Gastrocnemius medialis (tissue), 4 donors: ENCODE measurements at regions not wholly inside any gene's neighbourhood (a gene's known extent, or its start where the extent isn't known, plus 50 kb on each side); places are given as distances from the start of the nearest gene placed in this dataset.
A peak's percentile ranks its signal among the peaks of the same experiment; 100 is the strongest.

Experiments used
- ATAC-seq, 2 donors: fragments of 150-250 bp; one replicate each; pipeline ENCODE4 v1.9.1; 2016
- DNase-seq, 2 donors: peaks; one replicate each; pipeline ENCODE4 v3.0.0-alpha.2; 2019
- H3K27ac ChIP-seq, 4 donors: fragments of 200-600 bp; sonication (generic); 1 replicate in 1 of 4; 2 replicates in 3 of 4; pipeline ENCODE4 v1.5.1; 2016 to 2018; ENCODE audit warnings: mild to moderate bottlenecking in 2 of 4, moderate library complexity in 1 of 4
- H3K27me3 ChIP-seq, 3 donors: fragments of 200-600 bp; sonication (generic) in 2 of 3; 1 replicate in 1 of 3; 2 replicates in 2 of 3; pipeline versions ENCODE4 v1.5.1 to v1.6.0; 2016 to 2019; ENCODE audit warnings: mild to moderate bottlenecking in 1 of 3, moderate library complexity in 1 of 3
- H3K36me3 ChIP-seq, 2 donors: fragments of 200-600 bp; sonication (generic) in 1 of 2; one replicate each; pipeline ENCODE4 v1.5.1; 2017 to 2018
- H3K4me1 ChIP-seq, 2 donors: fragments of 200-600 bp; sonication (generic) in 1 of 2; one replicate each; pipeline ENCODE4 v1.5.1; 2016 to 2017; ENCODE audit warnings: mild to moderate bottlenecking in 2 of 2
- H3K4me3 ChIP-seq, 4 donors: fragments of 200-600 bp; sonication (generic) in 3 of 4; 1 replicate in 1 of 4; 2 replicates in 3 of 4; pipeline ENCODE4 v1.5.1; 2016 to 2019; ENCODE audit warnings: mild to moderate bottlenecking in 2 of 4
- H3K9me3 ChIP-seq, 3 donors: fragments of 200-600 bp; sonication (generic) in 2 of 3; 1 replicate in 1 of 3; 2 replicates in 2 of 3; pipeline ENCODE4 v1.5.1; 2016 to 2019
- CTCF ChIP-seq, 5 experiments: fragments of 450-650 bp in 3 of 5; fragments of 200-600 bp in 2 of 5; sonication (generic) in 2 of 5; IDR thresholded peaks in 4 of 5; conservative IDR thresholded peaks in 1 of 5; 1 replicate in 4 of 5; 2 replicates in 1 of 5; pipeline ENCODE4 v1.5.1; 2016 to 2019; ENCODE audit warnings: antibody characterized with exemption in 5 of 5, mild to moderate bottlenecking in 3 of 5, moderate library complexity in 3 of 5
- POLR2A ChIP-seq, 2 donors: fragments of 450-650 bp; IDR thresholded peaks; one replicate each; pipeline ENCODE4 v1.6.1; 2017; ENCODE audit warnings: antibody characterized with exemption in 2 of 2, mild to moderate bottlenecking in 2 of 2, moderate library complexity in 2 of 2
- in situ Hi-C, 4 donors: fragments of 200-750 bp; cut with MboI; loops; one replicate each; pipeline versions ENCODE4 v1.15.0 to v1.8.0; 2017; ENCODE audit warnings: low sequenced_read_pairs in 4 of 4
- intact Hi-C: fragments of 100-400 bp; cut with DNase I; formaldehyde crosslinking; loops from one replicate; pipeline ENCODE4 v1.15.1; 2023; ENCODE audit warnings: low total_unique reads

- in situ Hi-C loops (no loop called here), intact Hi-C loops (no loop called here)
- H3K4me3 ChIP-seq: no peak overlapping the region
- no peaks in the 10 kb centered on the region for H3K4me1 ChIP-seq
- DNase-seq (no peak), ATAC-seq (no peak)
- H3K27ac ChIP-seq: no peak overlapping the region
- H3K36me3 ChIP-seq: no peaks in the 10 kb centered on the region
- H3K9me3 ChIP-seq: no peaks in the 10 kb centered on the region
- H3K27me3 ChIP-seq: no peaks in the 10 kb centered on the region
- TF ChIP-seq POLR2A (IDR thresholded peaks at IDR 0.05) (no peak), CTCF (IDR thresholded peaks at IDR 0.05 in 4 of 5, conservative IDR thresholded peaks at IDR 0.05 in 1 of 5) (no peak)
Observed at GRCh38 chrX:45794323-45794994, 593.8 kb upstream of the DIPK2B start.

GRCh38 chrX:45788941-45789348, 588.3 kb upstream of the DIPK2B start:
- H3K4me1 ChIP-seq: no peaks in the 10 kb centered on the region

GRCh38 chrX:45788315-45788714, 587.6 kb upstream of the DIPK2B start:
- Histone ChIP-seq H3K9me3 (no peaks in the 10 kb centered on the region), H3K4me1 (no peaks in the 10 kb centered on the region), H3K27ac (peak overlapping the region in 2 of 4 donors; percentile 47 to 52), H3K27me3 (peaks cover 0 to 4% (median 0%) of the 10 kb centered on the region in 3 donors), H3K4me3 (no peak overlapping the region), H3K36me3 (no peaks in the 10 kb centered on the region)
- TF ChIP-seq POLR2A (IDR thresholded peaks at IDR 0.05) (no peak), CTCF (IDR thresholded peaks at IDR 0.05 in 4 of 5, conservative IDR thresholded peaks at IDR 0.05 in 1 of 5) (no peak)
- DNase-seq: no peak
- in situ Hi-C loops: no loop called here
- intact Hi-C loops: no loop called here
- no peak for ATAC-seq

More at GRCh38 chrX:45788941-45789348, 588.3 kb upstream of the DIPK2B start:
- in situ Hi-C loops: no loop called here
- intact Hi-C loops: no loop called here
- H3K36me3 ChIP-seq: no peaks in the 10 kb centered on the region
- no peak overlapping the region for H3K4me3 ChIP-seq
- H3K9me3 ChIP-seq: no peaks in the 10 kb centered on the region
- peak; percentile 42 to 70 for ATAC-seq
- TF ChIP-seq CTCF (IDR thresholded peaks at IDR 0.05 in 4 of 5, conservative IDR thresholded peaks at IDR 0.05 in 1 of 5): no peak
- TF ChIP-seq POLR2A (IDR thresholded peaks at IDR 0.05): peak in 1 of 2 donors; percentile 0
- H3K27me3 ChIP-seq: peaks cover 0 to 4% (median 0%) of the 10 kb centered on the region in 3 donors
- peak in 1 of 2 donors; percentile 12 for DNase-seq
- H3K27ac ChIP-seq: peak overlapping the region in 3 of 4 donors; percentile 6 to 52 (median 47)

- Histone ChIP-seq H3K27ac (no peak overlapping the region), H3K27me3 (peaks cover 0 to 4% (median 0%) of the 10 kb centered on the region in 3 donors), H3K4me1 (no peaks in the 10 kb centered on the region), H3K4me3 (no peak overlapping the region), H3K36me3 (no peaks in the 10 kb centered on the region), H3K9me3 (no peaks in the 10 kb centered on the region)
- DNase-seq (no peak), ATAC-seq (no peak)
- TF ChIP-seq CTCF (IDR thresholded peaks at IDR 0.05 in 4 of 5, conservative IDR thresholded peaks at IDR 0.05 in 1 of 5) (no peak), POLR2A (IDR thresholded peaks at IDR 0.05) (no peak)
- intact Hi-C loops (no loop called here), in situ Hi-C loops (no loop called here)
Observed at GRCh38 chrX:45784590-45784989, 583.9 kb upstream of the DIPK2B start.
